SHP77 treated with DMSO at 0.1 percent for 48 hours (cell line): ENCODE measurements at regions not wholly inside any gene's neighbourhood (a gene's known extent, or its start where the extent isn't known, plus 50 kb on each side); places are given as distances from the start of the nearest gene placed in this dataset.

Source experiments
- DNase-seq: peaks from one replicate; lab custom pipeline; 2025; lab: John Stamatoyannopoulos, UW

- DNase-seq, result peak; percentile 19
These were observed 201.6 kb upstream of the IRX1 start for GRCh38 chr5:3393920-3394597.

DNA sequence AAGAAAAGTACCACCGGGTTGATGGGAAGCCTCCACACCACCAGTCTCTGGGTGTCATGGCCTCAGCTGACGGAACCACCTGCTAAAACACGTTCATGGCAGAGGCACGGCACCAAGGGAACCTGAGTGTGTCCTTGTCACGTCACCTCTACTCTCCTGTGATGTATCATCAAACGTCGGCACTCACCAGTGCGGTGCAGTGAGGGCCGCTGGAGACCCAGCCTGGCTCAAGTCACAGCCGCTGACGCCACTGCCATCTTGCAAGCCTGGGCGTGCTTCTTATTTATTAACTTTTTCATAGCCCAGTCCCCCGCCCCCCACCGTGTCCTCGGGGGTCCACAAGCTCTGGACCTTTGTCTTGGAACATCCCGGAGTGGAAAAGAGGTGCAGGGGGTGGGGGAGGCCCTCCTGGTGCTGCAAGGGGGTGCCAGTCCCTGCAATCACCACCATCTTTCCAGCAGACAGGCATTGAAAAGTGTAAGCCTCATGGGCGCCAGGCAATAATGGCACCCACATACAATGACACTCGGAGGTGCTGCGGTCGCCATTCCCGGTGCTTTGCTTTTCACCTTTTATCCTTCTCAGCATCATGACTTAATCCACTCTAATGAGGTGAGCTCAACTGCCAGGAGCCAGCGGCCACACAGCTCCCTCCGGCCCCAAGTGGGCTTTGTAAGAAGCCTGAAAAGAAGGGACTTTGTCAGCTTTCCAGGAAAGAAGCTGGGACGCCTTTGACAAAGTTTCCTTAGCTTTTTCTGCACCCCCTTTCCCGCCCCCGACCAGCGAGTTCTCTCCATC lies 202.3 kb upstream of the IRX1 start:
- DNase-seq, result no peak

- no peak for DNase-seq
These were observed 203.2 kb upstream of the IRX1 start for GRCh38 chr5:3392306-3392939.

GRCh38 chr5:3391210-3391609 lies 204.4 kb upstream of the IRX1 start:
- DNase-seq, result no peak

GRCh38 chr5:3389471-3390026 lies 206.1 kb upstream of the IRX1 start:
- DNase-seq, result no peak

GRCh38 chr5:3386637-3387036 lies 209.0 kb upstream of the IRX1 start:
- no peak for DNase-seq

DNA sequence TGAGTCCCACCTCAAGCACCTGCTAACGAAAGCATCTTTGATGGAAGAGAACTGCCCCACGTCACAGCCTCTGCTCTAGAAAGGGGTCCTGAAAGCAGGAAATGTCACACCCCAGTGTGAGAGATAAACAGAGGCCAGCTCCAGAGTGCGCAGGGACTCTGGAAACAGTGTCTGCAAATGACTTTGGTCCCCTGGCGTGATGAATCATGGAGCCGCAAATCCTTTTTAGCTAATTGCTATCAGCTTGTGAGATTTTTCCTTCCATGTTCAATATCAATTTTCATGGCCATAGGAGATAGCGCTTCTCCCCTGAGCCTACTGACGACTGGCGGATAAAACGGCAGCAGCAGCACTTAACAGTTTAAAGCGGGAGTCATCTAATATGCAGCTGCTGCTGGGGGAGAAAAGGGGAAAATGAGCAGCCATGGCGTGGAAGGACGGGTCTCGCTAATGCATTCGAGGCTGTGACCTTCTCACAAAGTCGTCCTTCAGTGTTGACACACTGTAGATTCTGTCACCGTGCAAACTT lies 209.6 kb upstream of the IRX1 start:
- no peak for DNase-seq

DNA sequence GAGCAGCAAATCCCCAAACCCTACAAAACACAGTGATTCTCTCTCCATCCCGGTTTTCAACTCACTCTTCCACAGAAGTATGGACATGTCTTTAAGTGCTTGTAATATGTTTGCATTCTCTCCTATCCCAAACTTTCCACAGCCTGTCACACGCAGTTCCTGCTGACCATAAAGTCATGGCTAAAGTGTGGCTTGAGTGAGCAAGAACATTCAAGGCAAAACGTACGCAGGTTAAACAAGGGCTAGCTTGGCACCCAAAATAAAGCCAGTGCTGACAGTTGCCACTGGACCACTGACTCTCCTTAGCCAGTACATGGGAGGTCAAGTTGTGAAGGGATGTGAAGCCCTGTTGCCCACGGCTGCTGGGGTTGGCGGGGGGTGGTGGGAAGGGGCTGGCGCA lies 211.1 kb upstream of the IRX1 start:
- DNase-seq, result no peak

- no peak for DNase-seq
These were observed 212.8 kb upstream of the IRX1 start for GRCh38 chr5:3382782-3383181.

DNA sequence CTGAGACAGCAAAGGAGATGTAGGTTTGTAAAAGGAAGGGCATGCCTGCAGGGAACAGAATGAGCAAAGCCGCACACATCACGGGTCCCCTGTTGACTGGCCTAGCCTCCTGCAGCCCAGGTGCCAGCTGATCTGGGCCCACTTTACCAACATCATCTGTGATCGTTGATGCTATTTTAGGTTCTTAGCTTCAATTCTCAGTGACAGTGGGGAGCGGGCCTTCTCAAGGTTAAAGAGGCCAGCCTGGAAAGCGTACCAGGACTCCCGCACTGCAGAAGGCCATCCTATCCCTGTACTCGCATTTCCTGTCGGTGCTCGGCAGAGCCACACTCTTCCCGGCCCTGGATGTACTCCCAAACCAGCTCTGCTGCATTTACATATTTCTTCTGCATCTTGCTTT lies 213.5 kb upstream of the IRX1 start:
- no peak for DNase-seq

DNA sequence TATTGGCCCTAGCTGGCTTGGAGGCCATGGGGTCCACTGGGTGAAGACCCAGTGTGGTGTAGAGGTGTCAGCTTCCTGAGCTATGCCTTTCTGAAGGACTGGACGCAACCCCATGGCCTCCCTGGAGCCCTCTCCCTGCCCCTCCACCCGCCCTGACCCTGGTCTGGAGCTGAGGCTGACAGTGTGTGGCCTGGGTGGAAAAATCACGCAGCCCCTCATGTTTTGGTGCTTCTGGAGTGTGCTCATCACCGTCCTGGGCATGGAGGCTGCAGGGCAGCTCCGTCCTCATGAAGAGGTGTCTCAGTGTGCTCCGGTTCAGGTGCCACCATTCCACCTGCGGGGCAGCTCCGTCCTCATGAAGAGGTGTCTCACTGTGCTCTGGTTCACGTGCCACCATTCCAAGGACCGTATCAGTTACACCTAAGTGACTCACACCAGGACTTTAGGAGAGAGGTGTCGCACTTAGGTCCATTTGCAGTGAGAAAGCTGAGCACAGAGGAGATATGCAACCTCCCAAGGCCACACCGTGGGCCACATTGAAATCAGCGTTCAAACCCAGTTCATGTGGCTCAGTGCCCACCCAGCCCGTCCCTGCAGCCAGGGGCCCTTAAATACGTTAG lies 214.3 kb upstream of the IRX1 start:
- no peak for DNase-seq

DNA sequence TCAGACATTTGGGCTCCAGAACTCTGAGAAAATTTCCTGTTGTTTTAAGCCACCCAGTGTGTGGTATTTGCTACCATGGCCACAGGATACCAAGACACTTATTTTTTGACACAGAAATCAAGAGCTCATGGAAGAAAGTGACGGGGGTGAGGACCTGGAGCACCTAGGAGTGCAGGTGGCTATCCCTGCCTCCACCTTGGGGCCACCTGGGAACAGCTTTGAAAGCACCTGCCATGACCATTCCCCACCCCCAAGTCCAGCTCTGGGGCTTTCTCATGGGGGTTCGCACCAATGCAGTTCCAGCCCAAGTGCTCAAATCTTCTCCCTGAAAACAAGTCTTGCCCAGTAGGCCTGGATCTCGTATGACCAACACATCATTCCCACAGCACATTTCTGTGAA lies 214.9 kb upstream of the IRX1 start:
- no peak for DNase-seq

GRCh38 chr5:3377831-3378230 lies 217.8 kb upstream of the IRX1 start:
- DNase-seq, result no peak

- no peak for DNase-seq
These were observed 218.5 kb upstream of the IRX1 start for GRCh38 chr5:3377176-3377575.

DNA sequence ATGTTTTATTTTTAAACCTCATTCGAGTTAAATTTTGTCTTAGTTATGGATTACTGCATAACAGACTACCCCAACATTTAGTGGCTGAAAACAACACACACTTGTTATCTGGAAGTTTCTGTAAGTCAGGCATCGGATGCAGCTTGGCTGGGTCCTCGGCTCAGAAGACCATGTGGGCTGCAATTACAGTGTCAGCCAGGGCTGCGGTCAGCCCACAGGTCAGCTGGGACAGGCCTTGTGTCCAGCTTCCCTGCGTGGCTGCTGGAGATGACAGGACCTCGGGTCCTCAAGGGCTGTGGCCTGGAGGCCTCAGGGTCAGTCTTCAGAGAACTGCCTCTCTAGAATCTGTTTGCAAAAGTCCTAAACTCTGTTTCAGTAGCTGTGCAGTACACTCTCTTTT lies 219.0 kb upstream of the IRX1 start:
- no peak for DNase-seq

- no peak for DNase-seq
These were observed 219.9 kb upstream of the IRX1 start for GRCh38 chr5:3375586-3376311.

- no peak for DNase-seq
These were observed 222.2 kb upstream of the IRX1 start for GRCh38 chr5:3373391-3373790.

GRCh38 chr5:3372289-3372688 lies 223.3 kb upstream of the IRX1 start:
- DNase-seq, result no peak

DNA sequence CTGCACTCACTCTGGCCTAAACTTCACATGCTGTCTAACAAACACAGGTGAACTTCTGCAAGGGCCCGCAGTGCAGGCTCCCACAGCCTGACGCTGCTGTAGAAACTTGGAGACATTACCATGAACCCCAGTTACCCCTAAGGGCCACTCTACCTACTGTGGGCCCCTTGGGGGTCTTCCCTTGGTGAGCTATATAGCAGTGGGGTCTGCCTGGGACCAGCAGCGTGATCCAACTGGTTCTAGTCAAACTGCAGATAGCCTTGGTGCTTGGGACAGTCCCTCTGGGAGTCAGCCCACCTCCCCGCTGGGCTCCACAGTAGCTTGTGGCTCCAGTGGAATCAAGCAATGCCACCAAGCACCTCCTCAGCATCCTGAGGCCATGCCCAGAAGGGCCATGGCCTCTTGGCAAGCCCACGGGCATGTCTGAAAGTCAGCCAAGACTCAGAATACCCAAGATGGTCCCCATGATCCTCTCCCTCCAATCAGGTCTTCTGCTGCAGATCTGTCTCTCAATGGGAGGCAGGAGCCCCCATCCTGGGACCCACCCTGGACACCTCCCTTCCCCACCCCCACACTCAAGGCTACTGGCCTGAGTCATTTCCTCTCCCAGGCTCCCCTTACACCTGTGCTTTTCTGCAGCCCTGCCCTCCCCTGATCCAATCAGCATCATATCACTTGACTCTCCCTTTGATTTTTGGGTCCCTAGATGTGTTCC lies 230.0 kb upstream of the IRX1 start:
- DNase-seq, result no peak

DNA sequence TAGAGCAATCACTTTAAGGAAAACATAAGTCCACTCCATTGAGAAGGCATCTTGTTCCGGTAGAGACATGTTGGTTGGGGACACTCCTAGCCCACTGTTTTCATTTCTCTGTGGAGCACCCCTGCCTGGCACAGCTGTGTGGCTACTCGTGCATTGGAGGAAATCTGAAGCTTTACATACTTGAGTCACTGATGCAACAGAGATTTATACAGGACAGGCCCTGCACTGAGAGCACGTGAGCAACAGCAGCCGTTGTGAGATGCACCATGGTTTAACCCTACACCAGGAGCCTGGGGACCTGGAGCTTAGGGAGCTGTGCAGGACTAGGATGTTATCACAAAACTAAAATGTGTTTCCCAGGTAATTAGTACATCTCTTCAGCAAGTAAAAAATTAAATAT lies 230.7 kb upstream of the IRX1 start:
- no peak for DNase-seq

- DNase-seq, result no peak
These were observed 231.2 kb upstream of the IRX1 start for GRCh38 chr5:3364433-3364832.
